GM23338 (cell line): ENCODE measurements at regions not wholly inside any gene's neighbourhood (a gene's known extent, or its start where the extent isn't known, plus 50 kb on each side); places are given as distances from the start of the nearest gene placed in this dataset.

ENCODE experiments used
- CREB1 ChIP-seq: fragments of 250-450 bp; sonication (Bioruptor Pico); IDR thresholded peaks from 2 replicates; pipeline ENCODE4 v1.5.0; 2020; ENCODE audit warnings: low read depth, mild to moderate bottlenecking, moderate library complexity
- EZH2 ChIP-seq: fragments of 200-600 bp; sonication (generic); IDR thresholded peaks from one replicate; pipeline ENCODE4 v1.8.0; 2017; ENCODE audit warnings: antibody characterized with exemption, mild to moderate bottlenecking, low read depth; ENCODE audit not compliant: unreplicated experiment
- EZH2phosphoT487 ChIP-seq: fragments of 200-600 bp; sonication (generic); IDR thresholded peaks from one replicate; pipeline ENCODE4 v1.8.1; 2018; ENCODE audit warnings: antibody characterized with exemption; ENCODE audit not compliant: unreplicated experiment
- JUNB ChIP-seq: IDR thresholded peaks from one replicate; pipeline ENCODE4 v1.6.1; 2016; ENCODE audit warnings: antibody characterized with exemption; ENCODE audit not compliant: unreplicated experiment
- NANOG ChIP-seq: IDR thresholded peaks from 2 replicates; pipeline ENCODE4 v1.6.1; 2016; ENCODE audit warnings: antibody characterized with exemption, borderline replicate concordance
- POLR2AphosphoS5 ChIP-seq: IDR thresholded peaks from 2 replicates; pipeline ENCODE4 v1.6.1; 2016; ENCODE audit warnings: antibody characterized with exemption, low read depth
- ZNF114 ChIP-seq: fragments of 250-450 bp; sonication (Bioruptor Pico); IDR thresholded peaks from 2 replicates; pipeline ENCODE4 v1.5.0; 2020; ENCODE audit warnings: mild to moderate bottlenecking, moderate library complexity
- ZNF331 ChIP-seq: fragments of 250-450 bp; sonication (Bioruptor Pico); IDR thresholded peaks from 2 replicates; pipeline ENCODE4 v1.5.0; 2020; ENCODE audit warnings: low read depth, mild to moderate bottlenecking, moderate library complexity
- TF ChIP-seq, protein P1 (sequence below), 2 experiments: fragments of 200-600 bp in 1 of 2; sonication (generic) in 1 of 2; conservative IDR thresholded peaks; 2 replicates each; pipeline versions ENCODE4 v1.5.1 to v1.6.1; 2016 to 2017; ENCODE audit warnings: antibody characterized with exemption in 2 of 2, low read depth in 2 of 2, mild to moderate bottlenecking in 2 of 2, moderate library complexity in 1 of 2
- TF ChIP-seq, protein P2 (sequence below): IDR thresholded peaks from one replicate; pipeline ENCODE4 v1.6.1; 2018; ENCODE audit warnings: antibody characterized with exemption; ENCODE audit not compliant: unreplicated experiment
- TF ChIP-seq, protein P3 (sequence below): IDR thresholded peaks from 2 replicates; pipeline ENCODE4 v1.6.1; 2016; ENCODE audit warnings: antibody characterized with exemption

DNA sequence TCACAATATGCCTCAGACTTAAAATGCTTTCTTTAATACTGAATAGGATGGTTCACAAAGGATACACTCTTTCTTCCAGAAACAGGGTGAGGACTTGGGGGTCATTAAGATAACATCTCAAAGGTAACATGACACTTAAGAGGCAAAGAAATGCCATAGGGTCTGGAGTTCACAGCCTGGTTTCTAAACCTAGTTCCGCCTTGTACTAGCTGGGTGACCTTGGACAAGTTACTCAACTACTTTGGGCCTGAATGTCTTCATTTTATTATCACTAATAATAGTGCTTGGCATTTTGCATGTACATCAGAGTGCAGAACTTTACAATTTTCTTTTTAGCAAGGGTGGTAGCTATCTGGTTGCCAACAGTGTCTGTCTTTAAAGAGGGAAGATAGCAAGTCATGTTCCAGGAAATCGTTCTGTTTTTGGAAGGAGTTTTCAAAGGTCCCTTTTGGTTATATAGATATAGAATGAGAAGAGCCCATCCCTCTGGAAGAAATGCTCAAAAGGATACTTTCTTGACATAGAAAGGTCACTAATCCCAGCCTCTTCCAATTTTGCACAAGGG lies 257.8 kb downstream of the NUAK1 start:
- TF ChIP-seq, protein P1, sequence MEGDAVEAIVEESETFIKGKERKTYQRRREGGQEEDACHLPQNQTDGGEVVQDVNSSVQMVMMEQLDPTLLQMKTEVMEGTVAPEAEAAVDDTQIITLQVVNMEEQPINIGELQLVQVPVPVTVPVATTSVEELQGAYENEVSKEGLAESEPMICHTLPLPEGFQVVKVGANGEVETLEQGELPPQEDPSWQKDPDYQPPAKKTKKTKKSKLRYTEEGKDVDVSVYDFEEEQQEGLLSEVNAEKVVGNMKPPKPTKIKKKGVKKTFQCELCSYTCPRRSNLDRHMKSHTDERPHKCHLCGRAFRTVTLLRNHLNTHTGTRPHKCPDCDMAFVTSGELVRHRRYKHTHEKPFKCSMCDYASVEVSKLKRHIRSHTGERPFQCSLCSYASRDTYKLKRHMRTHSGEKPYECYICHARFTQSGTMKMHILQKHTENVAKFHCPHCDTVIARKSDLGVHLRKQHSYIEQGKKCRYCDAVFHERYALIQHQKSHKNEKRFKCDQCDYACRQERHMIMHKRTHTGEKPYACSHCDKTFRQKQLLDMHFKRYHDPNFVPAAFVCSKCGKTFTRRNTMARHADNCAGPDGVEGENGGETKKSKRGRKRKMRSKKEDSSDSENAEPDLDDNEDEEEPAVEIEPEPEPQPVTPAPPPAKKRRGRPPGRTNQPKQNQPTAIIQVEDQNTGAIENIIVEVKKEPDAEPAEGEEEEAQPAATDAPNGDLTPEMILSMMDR (conservative IDR thresholded peaks at IDR 0.05; ENCODE audit: low read depth in 2 of 2), result no peak
- TF ChIP-seq POLR2AphosphoS5 (no peak), EZH2phosphoT487 (no peak), JUNB (no peak), NANOG (no peak), EZH2 (no peak), CREB1 (CRISPR knock-in tag) (no peak), ZNF331 (no peak), ZNF114 (CRISPR knock-in tag) (no peak)
- TF ChIP-seq, protein P2, sequence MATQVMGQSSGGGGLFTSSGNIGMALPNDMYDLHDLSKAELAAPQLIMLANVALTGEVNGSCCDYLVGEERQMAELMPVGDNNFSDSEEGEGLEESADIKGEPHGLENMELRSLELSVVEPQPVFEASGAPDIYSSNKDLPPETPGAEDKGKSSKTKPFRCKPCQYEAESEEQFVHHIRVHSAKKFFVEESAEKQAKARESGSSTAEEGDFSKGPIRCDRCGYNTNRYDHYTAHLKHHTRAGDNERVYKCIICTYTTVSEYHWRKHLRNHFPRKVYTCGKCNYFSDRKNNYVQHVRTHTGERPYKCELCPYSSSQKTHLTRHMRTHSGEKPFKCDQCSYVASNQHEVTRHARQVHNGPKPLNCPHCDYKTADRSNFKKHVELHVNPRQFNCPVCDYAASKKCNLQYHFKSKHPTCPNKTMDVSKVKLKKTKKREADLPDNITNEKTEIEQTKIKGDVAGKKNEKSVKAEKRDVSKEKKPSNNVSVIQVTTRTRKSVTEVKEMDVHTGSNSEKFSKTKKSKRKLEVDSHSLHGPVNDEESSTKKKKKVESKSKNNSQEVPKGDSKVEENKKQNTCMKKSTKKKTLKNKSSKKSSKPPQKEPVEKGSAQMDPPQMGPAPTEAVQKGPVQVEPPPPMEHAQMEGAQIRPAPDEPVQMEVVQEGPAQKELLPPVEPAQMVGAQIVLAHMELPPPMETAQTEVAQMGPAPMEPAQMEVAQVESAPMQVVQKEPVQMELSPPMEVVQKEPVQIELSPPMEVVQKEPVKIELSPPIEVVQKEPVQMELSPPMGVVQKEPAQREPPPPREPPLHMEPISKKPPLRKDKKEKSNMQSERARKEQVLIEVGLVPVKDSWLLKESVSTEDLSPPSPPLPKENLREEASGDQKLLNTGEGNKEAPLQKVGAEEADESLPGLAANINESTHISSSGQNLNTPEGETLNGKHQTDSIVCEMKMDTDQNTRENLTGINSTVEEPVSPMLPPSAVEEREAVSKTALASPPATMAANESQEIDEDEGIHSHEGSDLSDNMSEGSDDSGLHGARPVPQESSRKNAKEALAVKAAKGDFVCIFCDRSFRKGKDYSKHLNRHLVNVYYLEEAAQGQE, result no peak
- TF ChIP-seq, protein P3, sequence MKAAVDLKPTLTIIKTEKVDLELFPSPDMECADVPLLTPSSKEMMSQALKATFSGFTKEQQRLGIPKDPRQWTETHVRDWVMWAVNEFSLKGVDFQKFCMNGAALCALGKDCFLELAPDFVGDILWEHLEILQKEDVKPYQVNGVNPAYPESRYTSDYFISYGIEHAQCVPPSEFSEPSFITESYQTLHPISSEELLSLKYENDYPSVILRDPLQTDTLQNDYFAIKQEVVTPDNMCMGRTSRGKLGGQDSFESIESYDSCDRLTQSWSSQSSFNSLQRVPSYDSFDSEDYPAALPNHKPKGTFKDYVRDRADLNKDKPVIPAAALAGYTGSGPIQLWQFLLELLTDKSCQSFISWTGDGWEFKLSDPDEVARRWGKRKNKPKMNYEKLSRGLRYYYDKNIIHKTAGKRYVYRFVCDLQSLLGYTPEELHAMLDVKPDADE, result no peak
